OCI-LY3 (cell line): ENCODE measurements at regions not wholly inside any gene's neighbourhood (a gene's known extent, or its start where the extent isn't known, plus 50 kb on each side); places are given as distances from the start of the nearest gene placed in this dataset.

Experiments
- CTCF ChIP-seq: fragments of 200-600, 300-600 bp; sonication (generic); IDR thresholded peaks from 2 replicates; pipeline ENCODE4 v1.5.1; 2014; ENCODE audit warnings: antibody characterized with exemption, low read length, low read depth
- EZH2phosphoT487 ChIP-seq: fragments of 200-600 bp; shearing (Covaris generic); IDR thresholded peaks from 2 replicates; pipeline ENCODE4 v1.6.1; 2018; ENCODE audit warnings: antibody characterized with exemption, mixed run types, low read depth

- TF ChIP-seq CTCF, result no peak
- no peak for TF ChIP-seq EZH2phosphoT487
Observed at GRCh38 chr13:53844473-53845146, 816.0 kb downstream of the OLFM4 start.
